NCI-H128 (cell line): ENCODE measurements at regions not wholly inside any gene's neighbourhood (a gene's known extent, or its start where the extent isn't known, plus 50 kb on each side); places are given as distances from the start of the nearest gene placed in this dataset.
"Not testable (repeated sequence)": the region's sequence is repeated elsewhere in the genome, so short reads cannot be mapped to it uniquely, and the experiment has no call there.

Source experiments
- DNase-seq: peaks from one replicate; lab custom pipeline; 2025; ENCODE audit not compliant: unreplicated experiment; lab: John Stamatoyannopoulos, UW

DNA sequence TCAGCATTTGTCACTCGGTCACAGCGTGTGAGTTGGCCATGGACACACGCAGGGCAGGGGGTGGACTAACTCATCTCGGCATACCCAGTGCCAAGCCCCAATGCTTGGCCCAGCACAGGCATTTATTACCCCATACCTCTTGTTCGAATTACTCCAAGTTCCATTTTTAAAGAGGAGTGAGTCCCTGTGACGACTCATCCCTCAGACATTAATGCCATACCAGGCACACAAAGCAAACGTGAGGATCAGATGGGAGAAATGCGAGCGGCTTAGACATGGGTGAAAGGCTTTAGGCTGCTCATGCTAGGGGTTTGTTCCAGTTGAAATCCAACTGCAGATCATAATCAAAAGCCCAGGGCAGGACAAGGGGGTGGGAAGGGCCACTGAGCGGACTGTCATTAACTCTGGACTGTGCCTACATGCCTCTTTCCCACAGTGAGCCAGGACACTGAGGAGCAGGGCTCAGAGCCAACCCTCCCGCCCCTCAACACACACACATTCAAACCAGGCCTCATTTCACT lies 118.5 kb upstream of the NGF start:
- no peak for DNase-seq

GRCh38 chr1:115454837-115455511 lies 116.9 kb upstream of the NGF start:
- DNase-seq, result peak; percentile 23

DNA sequence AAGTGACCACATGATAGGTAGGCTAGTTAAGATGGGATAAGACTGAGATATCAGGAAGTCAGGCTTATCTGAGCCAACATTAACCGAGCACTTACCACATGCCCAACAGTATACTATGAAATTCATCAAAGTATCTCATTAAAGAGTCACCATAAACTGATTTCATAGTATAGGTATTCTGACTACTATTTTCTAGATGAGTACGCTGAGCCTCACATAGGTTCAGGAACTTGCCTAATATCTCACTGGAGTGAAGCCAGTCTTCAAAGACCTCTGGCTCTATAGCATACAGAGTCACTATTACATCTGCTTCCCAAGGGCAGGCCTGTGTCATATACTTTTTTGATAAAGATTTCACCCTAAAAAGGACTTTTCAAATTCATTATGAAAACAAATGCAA lies 115.6 kb upstream of the NGF start:
- no peak for DNase-seq

DNA sequence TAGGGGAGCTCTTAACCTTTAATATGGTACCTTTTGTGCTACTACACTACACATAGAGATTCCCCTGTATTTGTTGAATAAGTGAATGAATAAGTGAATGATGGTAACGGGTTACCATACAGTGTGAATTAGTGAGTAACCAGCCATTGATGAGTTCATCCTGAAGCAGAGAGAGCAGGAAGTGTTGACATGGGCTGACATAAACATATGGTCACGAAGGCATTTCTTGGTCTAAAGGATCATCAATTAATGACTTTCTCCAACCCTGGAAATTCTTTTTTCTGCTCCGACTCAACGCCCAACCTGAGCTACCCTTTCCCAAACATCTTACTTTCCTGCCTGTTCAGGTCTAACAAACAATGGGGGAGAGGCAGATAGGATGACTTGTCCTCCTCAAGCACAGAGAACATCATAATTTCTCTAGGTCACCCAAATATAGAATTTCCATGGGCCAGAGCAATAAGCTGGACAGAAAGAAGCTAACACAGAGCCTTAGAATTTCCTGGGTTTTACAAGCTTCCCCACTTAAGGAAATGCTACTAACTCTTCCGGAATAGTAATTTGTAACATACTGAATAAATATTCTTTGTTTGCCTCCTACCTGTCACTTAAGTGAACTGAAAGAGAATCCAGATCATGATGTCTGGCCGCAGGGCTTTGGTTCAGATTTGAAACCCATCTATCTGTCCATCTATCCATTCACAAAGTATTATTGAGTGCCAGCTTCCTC lies 114.7 kb upstream of the NGF start:
- no peak for DNase-seq

GRCh38 chr1:115450501-115451040 lies 112.5 kb upstream of the NGF start:
- DNase-seq, result no peak

GRCh38 chr1:115448282-115449044 lies 110.4 kb upstream of the NGF start:
- DNase-seq, result no peak

- DNase-seq, result no peak
Measured at GRCh38 chr1:115447672-115448071, 109.6 kb upstream of the NGF start.

DNA sequence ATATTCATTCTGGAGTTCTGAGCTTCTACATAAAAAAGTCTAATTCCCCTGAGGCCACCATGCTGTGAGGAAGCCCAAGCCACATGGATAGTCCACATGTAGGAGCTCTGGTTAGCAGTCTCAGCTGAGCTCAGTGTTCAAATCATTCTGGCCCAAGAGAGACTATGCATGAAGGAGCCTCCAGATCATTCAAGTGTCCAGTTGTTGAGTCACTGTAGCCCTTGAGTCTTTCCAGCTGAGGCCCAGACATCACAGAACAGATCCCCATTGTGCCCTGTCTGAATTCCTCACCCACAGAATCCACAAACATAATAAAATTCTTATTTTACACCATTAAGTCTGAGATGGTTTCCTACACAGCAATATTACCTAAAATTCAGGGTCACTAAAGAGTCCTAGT lies 107.0 kb upstream of the NGF start:
- DNase-seq, result no peak

GRCh38 chr1:115440733-115441132 lies 102.7 kb upstream of the NGF start:
- no peak for DNase-seq

DNA sequence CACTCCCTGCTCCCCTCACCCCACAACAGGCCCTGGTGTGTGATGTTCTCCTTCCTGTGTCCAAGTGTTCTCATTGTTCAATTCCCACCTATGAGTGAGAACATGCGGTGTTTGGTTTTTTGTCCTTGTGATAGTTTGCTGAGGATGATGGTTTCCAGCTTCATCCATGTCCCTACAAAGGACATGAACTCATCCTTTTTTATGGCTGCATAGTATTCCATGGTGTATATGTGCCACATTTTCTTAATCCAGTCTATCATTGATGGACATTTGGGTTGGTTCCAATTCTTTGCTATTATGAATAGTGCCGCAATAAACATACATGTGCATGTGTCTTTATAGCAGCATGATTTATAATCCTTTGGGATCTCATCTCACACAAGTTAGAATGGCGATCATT lies 101.5 kb upstream of the NGF start:
- DNase-seq, result not testable (repeated sequence)

- DNase-seq, result peak; percentile 78
Measured at GRCh38 chr1:115437196-115437595, 99.1 kb upstream of the NGF start.

DNA sequence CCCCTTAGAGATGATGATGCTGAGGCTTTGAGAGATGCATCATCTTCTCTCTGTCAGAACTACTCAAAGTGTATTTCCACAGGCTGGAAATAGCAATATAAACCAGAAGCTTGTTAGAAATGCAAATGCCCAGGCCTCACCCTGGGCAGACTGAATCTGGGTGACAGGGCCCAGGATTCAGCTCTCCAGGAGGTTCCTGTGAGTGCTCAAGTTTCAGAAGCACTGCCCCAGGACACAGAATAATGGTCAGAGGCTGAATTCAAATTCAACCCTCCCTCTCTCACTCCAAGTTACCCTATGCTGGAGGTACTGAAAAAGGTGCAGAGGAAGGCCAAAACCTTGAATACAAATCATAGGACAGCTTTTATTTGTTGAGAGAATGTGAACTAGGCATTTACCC lies 98.5 kb upstream of the NGF start:
- no peak for DNase-seq

- no peak for DNase-seq
Measured at GRCh38 chr1:115433483-115433882, 95.4 kb upstream of the NGF start.

- no peak for DNase-seq
Measured at GRCh38 chr1:115432061-115432460, 94.0 kb upstream of the NGF start.

GRCh38 chr1:115430441-115431158 lies 92.6 kb upstream of the NGF start:
- DNase-seq, result no peak

DNA sequence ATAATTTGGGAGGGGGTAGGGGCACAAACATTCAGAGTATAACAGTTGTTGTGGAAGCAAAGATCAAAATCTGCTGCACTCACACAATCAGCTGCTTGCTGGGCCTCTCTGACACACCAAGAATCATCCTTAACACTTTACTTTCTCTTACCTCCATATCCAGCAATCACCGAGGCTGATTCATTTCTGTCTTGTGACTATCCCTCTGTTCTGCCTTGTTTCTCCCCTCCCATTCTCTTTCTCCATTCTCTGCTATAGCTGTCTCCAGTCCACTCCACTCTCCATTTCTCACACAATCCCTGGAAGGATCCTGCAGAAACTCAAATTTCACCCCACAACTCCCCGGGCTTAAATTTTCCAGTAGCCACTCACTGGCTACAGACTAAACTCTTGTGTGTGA lies 91.8 kb upstream of the NGF start:
- DNase-seq, result no peak

DNA sequence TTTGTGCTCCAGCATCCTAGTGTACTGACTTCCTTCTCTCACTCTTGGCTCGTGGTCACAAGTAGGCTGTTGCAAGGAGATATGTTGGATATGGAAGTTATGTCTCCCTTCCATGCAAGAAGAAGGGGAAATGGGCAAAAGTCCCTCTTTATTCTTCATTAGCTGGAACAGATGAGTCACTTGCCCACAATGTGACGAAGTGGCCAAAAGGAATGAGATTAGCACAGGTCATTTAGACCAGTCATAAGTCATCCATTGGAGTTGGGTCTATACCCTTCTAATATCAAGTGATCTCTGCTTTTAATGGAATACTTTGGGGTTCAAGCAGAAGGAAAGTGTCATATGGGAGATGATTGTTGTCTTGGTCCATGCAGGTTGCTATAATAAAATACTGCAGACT lies 91.2 kb upstream of the NGF start:
- no peak for DNase-seq

DNA sequence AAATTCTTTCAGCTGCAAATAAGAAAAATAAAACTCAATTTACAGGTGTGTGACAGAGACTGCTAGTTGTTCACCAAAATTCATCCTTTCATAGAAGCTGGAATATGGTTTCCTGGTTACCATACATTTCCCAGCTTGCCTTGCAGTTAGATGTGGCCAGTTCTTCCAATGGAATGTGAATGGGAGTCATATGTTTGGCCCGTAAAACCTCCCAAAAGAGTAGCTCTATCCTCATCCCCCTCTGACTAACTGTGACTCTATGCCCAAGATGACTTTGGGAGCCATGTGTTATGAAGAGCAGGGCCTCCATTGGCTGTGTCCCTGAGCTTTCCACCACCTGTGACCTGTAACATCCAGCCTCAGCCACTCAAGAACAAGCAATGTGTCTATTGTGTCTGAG lies 90.6 kb upstream of the NGF start:
- no peak for DNase-seq

DNA sequence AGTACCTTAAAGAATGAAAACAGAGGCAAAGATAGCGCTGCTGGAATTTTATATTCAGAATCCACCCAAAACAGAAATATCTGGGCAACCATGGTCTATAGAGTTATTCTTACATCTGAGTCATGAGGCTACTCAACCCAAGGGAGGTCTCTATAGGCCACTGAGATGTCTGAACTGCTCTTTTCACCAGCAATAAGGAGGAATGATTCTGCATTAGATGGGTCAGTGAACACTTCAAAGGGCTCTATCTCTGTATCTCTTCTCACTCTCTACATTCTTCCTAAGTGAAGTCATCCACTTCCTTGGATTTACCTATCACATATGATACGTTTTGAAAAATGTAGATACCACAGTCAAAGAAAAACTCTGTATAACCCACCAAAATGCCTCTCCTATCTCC lies 90.2 kb upstream of the NGF start:
- no peak for DNase-seq

GRCh38 chr1:115426956-115427355 lies 88.9 kb upstream of the NGF start:
- no peak for DNase-seq

DNA sequence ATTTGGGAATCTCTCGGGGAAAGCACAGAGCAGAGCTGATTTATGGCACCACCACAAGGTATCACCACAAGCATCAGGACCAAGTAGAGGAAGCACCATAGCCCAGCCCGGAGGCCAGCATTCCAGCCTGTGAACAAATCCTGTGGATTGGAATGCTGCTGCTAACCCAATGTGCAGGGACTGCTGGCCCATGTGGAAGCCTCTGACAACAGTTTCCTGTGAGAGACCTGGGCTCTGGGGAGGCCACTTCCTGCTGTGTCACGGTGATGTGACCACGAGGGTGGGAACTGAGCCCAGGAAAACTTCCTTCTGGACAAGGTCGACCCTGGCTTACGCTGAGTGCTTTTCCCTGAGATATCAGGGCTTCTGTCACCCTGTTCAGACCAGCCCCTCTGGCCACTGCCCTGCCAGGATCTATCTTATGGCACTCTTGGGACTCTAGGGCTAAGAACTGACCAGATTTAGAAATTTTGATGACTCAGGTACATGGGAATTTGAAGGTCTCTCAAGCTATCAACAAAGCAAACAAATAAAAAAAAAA lies 88.3 kb upstream of the NGF start:
- no peak for DNase-seq
